Activated T-helper 2 cell treated with anti-CD3 and anti-CD28 coated beads, Interferon-gamma antibody, Interleukin-2, Interleukin-4, amounts not matched to agents 10 μg/mL and 5 μg/mL and 100 μg/mL, durations not matched to agents 14 hours and 24 hours and 36 hours (primary cell): ENCODE measurements at regions not wholly inside any gene's neighbourhood (a gene's known extent, or its start where the extent isn't known, plus 50 kb on each side); places are given as distances from the start of the nearest gene placed in this dataset.
"Not testable (repeated sequence)": the region's sequence is repeated elsewhere in the genome, so short reads cannot be mapped to it uniquely, and the experiment has no call there.

ENCODE experiments used
- DNase-seq: peaks from one replicate; pipeline ENCODE4 v3.0.0; 2021; ENCODE audit warnings: low spot score
- H3K27ac Mint-ChIP-seq: one replicate; pipeline ENCODE4 v1.8.0; 2021; ENCODE audit warnings: mixed read lengths
- H3K27me3 Mint-ChIP-seq: one replicate; pipeline ENCODE4 v1.8.0; 2021; ENCODE audit warnings: low read depth, mixed read lengths
- H3K36me3 Mint-ChIP-seq: one replicate; pipeline ENCODE4 v1.8.0; 2021; ENCODE audit warnings: low read depth, mixed read lengths
- H3K4me1 Mint-ChIP-seq: one replicate; pipeline ENCODE4 v1.8.0; 2021; ENCODE audit warnings: low read depth, mixed read lengths
- H3K4me3 Mint-ChIP-seq: one replicate; pipeline ENCODE4 v1.8.0; 2021; ENCODE audit warnings: low read depth, mild to moderate bottlenecking, moderate library complexity, mixed read lengths
- H3K9me3 Mint-ChIP-seq: one replicate; pipeline ENCODE4 v1.8.0; 2021; ENCODE audit warnings: mixed read lengths
- intact Hi-C: fragments of 100-400 bp; cut with micrococcal nuclease; formaldehyde crosslinking; loops from one replicate; pipeline ENCODE4 v1.15.1; 2023

GRCh38 chr5:117347280-117347679 lies 772.7 kb upstream of the SEMA6A start:
- Mint-ChIP-seq H3K9me3 (peaks cover 9% of the 10 kb centered on the region), H3K27me3 (no peaks in the 10 kb centered on the region), H3K27ac (no peak overlapping the region), H3K4me1 (no peaks in the 10 kb centered on the region), H3K4me3 (no peak overlapping the region), H3K36me3 (no peaks in the 10 kb centered on the region)
- intact Hi-C loops = no loop called here
- DNase-seq = no peak

GRCh38 chr5:117343726-117344125 lies 769.1 kb upstream of the SEMA6A start:
- H3K36me3 Mint-ChIP-seq, intact Hi-C loops, H3K4me3 Mint-ChIP-seq, H3K27me3 Mint-ChIP-seq, H3K9me3 Mint-ChIP-seq, H3K4me1 Mint-ChIP-seq, DNase-seq, H3K27ac Mint-ChIP-seq: not testable (repeated sequence)

- H3K36me3 Mint-ChIP-seq = no peaks in the 10 kb centered on the region
- H3K4me3 Mint-ChIP-seq = no peak overlapping the region
- DNase-seq = no peak
- intact Hi-C loops = no loop called here
- no peaks in the 10 kb centered on the region for H3K4me1 Mint-ChIP-seq
- H3K27me3 Mint-ChIP-seq = no peaks in the 10 kb centered on the region
- no peaks in the 10 kb centered on the region for H3K9me3 Mint-ChIP-seq
- H3K27ac Mint-ChIP-seq = no peak overlapping the region
Observed at GRCh38 chr5:117337064-117337749, 762.6 kb upstream of the SEMA6A start.

- no peak overlapping the region for H3K4me3 Mint-ChIP-seq
- intact Hi-C loops = no loop called here
- no peak for DNase-seq
- no peaks in the 10 kb centered on the region for H3K4me1 Mint-ChIP-seq
- H3K27ac Mint-ChIP-seq = no peak overlapping the region
- H3K9me3 Mint-ChIP-seq = no peaks in the 10 kb centered on the region
- no peaks in the 10 kb centered on the region for H3K27me3 Mint-ChIP-seq
- H3K36me3 Mint-ChIP-seq = no peaks in the 10 kb centered on the region
Observed at GRCh38 chr5:117336208-117336607, 761.6 kb upstream of the SEMA6A start.

GRCh38 chr5:117333011-117333410 lies 758.4 kb upstream of the SEMA6A start:
- intact Hi-C loops = no loop called here
- no peaks in the 10 kb centered on the region for H3K4me1 Mint-ChIP-seq
- no peaks in the 10 kb centered on the region for H3K36me3 Mint-ChIP-seq
- H3K4me3 Mint-ChIP-seq = no peak overlapping the region
- peaks cover 6% of the 10 kb centered on the region for H3K9me3 Mint-ChIP-seq
- DNase-seq = no peak
- no peak overlapping the region for H3K27ac Mint-ChIP-seq
- H3K27me3 Mint-ChIP-seq = no peaks in the 10 kb centered on the region

GRCh38 chr5:117332341-117332740 lies 757.7 kb upstream of the SEMA6A start:
- Mint-ChIP-seq H3K4me1 (no peaks in the 10 kb centered on the region), H3K36me3 (no peaks in the 10 kb centered on the region), H3K9me3 (peaks cover 10% of the 10 kb centered on the region), H3K27me3 (no peaks in the 10 kb centered on the region), H3K4me3 (no peak overlapping the region), H3K27ac (no peak overlapping the region)
- no peak for DNase-seq
- intact Hi-C loops = no loop called here

- Mint-ChIP-seq H3K4me3 (no peak overlapping the region), H3K9me3 (peaks cover 17% of the 10 kb centered on the region), H3K4me1 (no peaks in the 10 kb centered on the region), H3K27ac (no peak overlapping the region), H3K36me3 (no peaks in the 10 kb centered on the region), H3K27me3 (no peaks in the 10 kb centered on the region)
- intact Hi-C loops = no loop called here
- no peak for DNase-seq
Observed at GRCh38 chr5:117327511-117327910, 752.9 kb upstream of the SEMA6A start.

- H3K9me3 Mint-ChIP-seq = peaks cover 17% of the 10 kb centered on the region
- intact Hi-C loops = no loop called here
- H3K4me1 Mint-ChIP-seq = no peaks in the 10 kb centered on the region
- H3K27me3 Mint-ChIP-seq = no peaks in the 10 kb centered on the region
- no peak overlapping the region for H3K27ac Mint-ChIP-seq
- no peak overlapping the region for H3K4me3 Mint-ChIP-seq
- no peaks in the 10 kb centered on the region for H3K36me3 Mint-ChIP-seq
- no peak for DNase-seq
Observed at GRCh38 chr5:117326997-117327396, 752.4 kb upstream of the SEMA6A start.

GRCh38 chr5:117318528-117318927 lies 743.9 kb upstream of the SEMA6A start:
- intact Hi-C loops = no loop called here
- H3K36me3 Mint-ChIP-seq = no peaks in the 10 kb centered on the region

GRCh38 chr5:117315170-117315569 lies 740.5 kb upstream of the SEMA6A start:
- Mint-ChIP-seq H3K27ac (no peak overlapping the region), H3K27me3 (no peaks in the 10 kb centered on the region), H3K36me3 (no peaks in the 10 kb centered on the region), H3K4me3 (no peak overlapping the region), H3K4me1 (no peaks in the 10 kb centered on the region), H3K9me3 (no peaks in the 10 kb centered on the region)
- intact Hi-C loops = no loop called here
- DNase-seq = no peak

More at GRCh38 chr5:117318528-117318927, 743.9 kb upstream of the SEMA6A start:
- DNase-seq = no peak
- Mint-ChIP-seq H3K4me3 (no peak overlapping the region), H3K4me1 (no peaks in the 10 kb centered on the region), H3K9me3 (no peaks in the 10 kb centered on the region), H3K27ac (no peak overlapping the region), H3K27me3 (no peaks in the 10 kb centered on the region)

GRCh38 chr5:117304512-117305107 lies 730.0 kb upstream of the SEMA6A start:
- H3K4me1 Mint-ChIP-seq, DNase-seq, intact Hi-C loops, H3K27ac Mint-ChIP-seq, H3K9me3 Mint-ChIP-seq, H3K36me3 Mint-ChIP-seq, H3K4me3 Mint-ChIP-seq, H3K27me3 Mint-ChIP-seq: not testable (repeated sequence)

GRCh38 chr5:117302949-117303348 lies 728.3 kb upstream of the SEMA6A start:
- DNase-seq = no peak
- Mint-ChIP-seq H3K27me3 (no peaks in the 10 kb centered on the region), H3K9me3 (peaks cover 8% of the 10 kb centered on the region), H3K27ac (no peak overlapping the region), H3K4me3 (no peak overlapping the region), H3K36me3 (no peaks in the 10 kb centered on the region), H3K4me1 (no peaks in the 10 kb centered on the region)
- intact Hi-C loops = no loop called here

- intact Hi-C loops = no loop called here
- Mint-ChIP-seq H3K4me1 (no peaks in the 10 kb centered on the region), H3K9me3 (peaks cover 8% of the 10 kb centered on the region), H3K36me3 (no peaks in the 10 kb centered on the region), H3K27ac (no peak overlapping the region), H3K4me3 (no peak overlapping the region), H3K27me3 (no peaks in the 10 kb centered on the region)
- DNase-seq = no peak
Observed at GRCh38 chr5:117302473-117302872, 727.9 kb upstream of the SEMA6A start.
